ENCODE measurements at regions not wholly inside any gene's neighbourhood (a gene's known extent, or its start where the extent isn't known, plus 50 kb on each side); places are given as distances from the start of the nearest gene placed in this dataset.

- TF ChIP-seq, protein P1, sequence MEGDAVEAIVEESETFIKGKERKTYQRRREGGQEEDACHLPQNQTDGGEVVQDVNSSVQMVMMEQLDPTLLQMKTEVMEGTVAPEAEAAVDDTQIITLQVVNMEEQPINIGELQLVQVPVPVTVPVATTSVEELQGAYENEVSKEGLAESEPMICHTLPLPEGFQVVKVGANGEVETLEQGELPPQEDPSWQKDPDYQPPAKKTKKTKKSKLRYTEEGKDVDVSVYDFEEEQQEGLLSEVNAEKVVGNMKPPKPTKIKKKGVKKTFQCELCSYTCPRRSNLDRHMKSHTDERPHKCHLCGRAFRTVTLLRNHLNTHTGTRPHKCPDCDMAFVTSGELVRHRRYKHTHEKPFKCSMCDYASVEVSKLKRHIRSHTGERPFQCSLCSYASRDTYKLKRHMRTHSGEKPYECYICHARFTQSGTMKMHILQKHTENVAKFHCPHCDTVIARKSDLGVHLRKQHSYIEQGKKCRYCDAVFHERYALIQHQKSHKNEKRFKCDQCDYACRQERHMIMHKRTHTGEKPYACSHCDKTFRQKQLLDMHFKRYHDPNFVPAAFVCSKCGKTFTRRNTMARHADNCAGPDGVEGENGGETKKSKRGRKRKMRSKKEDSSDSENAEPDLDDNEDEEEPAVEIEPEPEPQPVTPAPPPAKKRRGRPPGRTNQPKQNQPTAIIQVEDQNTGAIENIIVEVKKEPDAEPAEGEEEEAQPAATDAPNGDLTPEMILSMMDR (IDR thresholded peaks at IDR 0.05; ENCODE audit: partially characterized antibody, unreplicated experiment): no peak
- H3K36me3 Mint-ChIP-seq (ENCODE audit: unreplicated experiment): no peaks in the 10 kb centered on the region
- H3K4me3 Mint-ChIP-seq (ENCODE audit: unreplicated experiment): no peak overlapping the region
- no peak for DNase-seq
- H3K27ac Mint-ChIP-seq (ENCODE audit: unreplicated experiment): no peak overlapping the region
- H3K9me3 Mint-ChIP-seq (ENCODE audit: unreplicated experiment): no peaks in the 10 kb centered on the region
- no peaks in the 10 kb centered on the region for H3K27me3 Mint-ChIP-seq (ENCODE audit: unreplicated experiment)
- H3K4me1 Mint-ChIP-seq (ENCODE audit: low read depth, unreplicated experiment): peaks cover 4% of the 10 kb centered on the region
These were observed 564.0 kb upstream of the BRINP1 start for GRCh38 chr9:119933191-119933590.

DNA sequence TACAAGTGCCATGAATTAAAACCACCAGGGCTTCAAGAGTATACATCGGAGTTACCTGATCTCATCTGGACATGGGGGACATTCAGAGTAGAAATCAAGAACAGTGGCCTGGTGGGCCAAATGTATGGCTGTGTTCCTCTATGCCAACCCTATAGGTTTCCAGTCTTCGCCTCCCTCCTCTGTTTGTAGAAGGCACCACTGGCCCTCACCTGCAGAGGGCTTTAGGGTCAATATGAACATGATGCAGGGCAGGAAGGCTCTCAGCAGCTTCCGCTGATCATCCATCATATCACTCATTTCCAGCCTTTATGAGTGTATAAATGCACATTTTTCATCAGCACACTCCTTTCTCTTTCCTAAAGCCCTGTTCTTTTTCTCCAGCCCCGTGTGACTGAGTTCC is 555.5 kb upstream of the BRINP1 start:
- Mint-ChIP-seq H3K36me3 (ENCODE audit: unreplicated experiment) (no peaks in the 10 kb centered on the region), H3K27me3 (ENCODE audit: unreplicated experiment) (peaks cover 2% of the 10 kb centered on the region), H3K4me1 (ENCODE audit: low read depth, unreplicated experiment) (peaks cover 11% of the 10 kb centered on the region), H3K27ac (ENCODE audit: unreplicated experiment) (no peak overlapping the region), H3K4me3 (ENCODE audit: unreplicated experiment) (no peak overlapping the region), H3K9me3 (ENCODE audit: unreplicated experiment) (peaks cover 2% of the 10 kb centered on the region)
- TF ChIP-seq, protein P1 (IDR thresholded peaks at IDR 0.05; ENCODE audit: partially characterized antibody, unreplicated experiment): no peak
- DNase-seq: no peak

GRCh38 chr9:119917175-119917574 is 547.9 kb upstream of the BRINP1 start:
- TF ChIP-seq, protein P1 (IDR thresholded peaks at IDR 0.05; ENCODE audit: partially characterized antibody, unreplicated experiment): no peak
- no peaks in the 10 kb centered on the region for H3K36me3 Mint-ChIP-seq (ENCODE audit: unreplicated experiment)

GRCh38 chr9:119907056-119907455 is 537.8 kb upstream of the BRINP1 start:
- H3K36me3 Mint-ChIP-seq (ENCODE audit: unreplicated experiment): peaks cover 7% of the 10 kb centered on the region
- TF ChIP-seq, protein P1 (IDR thresholded peaks at IDR 0.05; ENCODE audit: partially characterized antibody, unreplicated experiment): no peak
- peaks cover 3% of the 10 kb centered on the region for H3K27me3 Mint-ChIP-seq (ENCODE audit: unreplicated experiment)
- H3K27ac Mint-ChIP-seq (ENCODE audit: unreplicated experiment): no peak overlapping the region
- H3K4me1 Mint-ChIP-seq (ENCODE audit: low read depth, unreplicated experiment): peaks cover 12% of the 10 kb centered on the region
- no peaks in the 10 kb centered on the region for H3K9me3 Mint-ChIP-seq (ENCODE audit: unreplicated experiment)
- no peak overlapping the region for H3K4me3 Mint-ChIP-seq (ENCODE audit: unreplicated experiment)
- DNase-seq: no peak

More at GRCh38 chr9:119917175-119917574, 547.9 kb upstream of the BRINP1 start:
- H3K4me1 Mint-ChIP-seq (ENCODE audit: low read depth, unreplicated experiment): no peaks in the 10 kb centered on the region
- no peaks in the 10 kb centered on the region for H3K9me3 Mint-ChIP-seq (ENCODE audit: unreplicated experiment)
- H3K27ac Mint-ChIP-seq (ENCODE audit: unreplicated experiment): no peak overlapping the region
- peaks cover 2% of the 10 kb centered on the region for H3K27me3 Mint-ChIP-seq (ENCODE audit: unreplicated experiment)
- DNase-seq: no peak
- no peak overlapping the region for H3K4me3 Mint-ChIP-seq (ENCODE audit: unreplicated experiment)

DNA sequence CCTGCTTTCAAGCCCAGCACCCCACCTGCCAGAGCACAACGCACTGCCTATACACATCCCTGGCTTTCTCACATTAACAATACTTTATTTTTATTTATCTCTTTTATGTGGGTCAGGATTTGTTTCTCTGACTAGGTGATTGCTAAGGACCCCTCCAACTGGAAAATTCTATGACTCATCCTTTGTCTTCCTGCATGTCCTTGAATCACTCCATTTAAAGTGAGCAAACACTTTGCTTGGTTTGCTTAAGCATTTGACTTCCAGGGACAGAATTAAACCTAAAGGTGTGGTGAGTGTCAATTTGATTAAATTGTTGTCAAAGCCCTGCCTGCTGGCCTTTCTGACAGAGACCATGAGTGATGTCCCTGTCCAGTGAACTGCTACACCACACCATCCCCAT is 536.5 kb upstream of the BRINP1 start:
- TF ChIP-seq, protein P1 (IDR thresholded peaks at IDR 0.05; ENCODE audit: partially characterized antibody, unreplicated experiment): no peak
- no peak for DNase-seq
- Mint-ChIP-seq H3K27me3 (ENCODE audit: unreplicated experiment) (peaks cover 3% of the 10 kb centered on the region), H3K4me1 (ENCODE audit: low read depth, unreplicated experiment) (peaks cover 12% of the 10 kb centered on the region), H3K27ac (ENCODE audit: unreplicated experiment) (no peak overlapping the region), H3K9me3 (ENCODE audit: unreplicated experiment) (peaks cover 7% of the 10 kb centered on the region), H3K36me3 (ENCODE audit: unreplicated experiment) (peaks cover 7% of the 10 kb centered on the region), H3K4me3 (ENCODE audit: unreplicated experiment) (no peak overlapping the region)

Data from glutamatergic neuron (in vitro differentiated cells).